DND-41 (cell line): ENCODE measurements at regions not wholly inside any gene's neighbourhood (a gene's known extent, or its start where the extent isn't known, plus 50 kb on each side); places are given as distances from the start of the nearest gene placed in this dataset.

ENCODE experiments used
- EZH2 ChIP-seq: IDR thresholded peaks from 3 replicates; pipeline ENCODE4 v1.6.1; 2012; ENCODE audit warnings: borderline replicate concordance, low read depth, mild to moderate bottlenecking, moderate library complexity, low read length, inconsistent platforms; ENCODE audit not compliant: severe bottlenecking
- TF ChIP-seq, protein P1 (sequence below): IDR thresholded peaks from 2 replicates; pipeline ENCODE4 v1.5.1; 2012; ENCODE audit warnings: borderline replicate concordance, low read length, moderate library complexity, mild to moderate bottlenecking; ENCODE audit not compliant: poor library complexity, severe bottlenecking; ENCODE audit errors: extremely low read depth

DNA sequence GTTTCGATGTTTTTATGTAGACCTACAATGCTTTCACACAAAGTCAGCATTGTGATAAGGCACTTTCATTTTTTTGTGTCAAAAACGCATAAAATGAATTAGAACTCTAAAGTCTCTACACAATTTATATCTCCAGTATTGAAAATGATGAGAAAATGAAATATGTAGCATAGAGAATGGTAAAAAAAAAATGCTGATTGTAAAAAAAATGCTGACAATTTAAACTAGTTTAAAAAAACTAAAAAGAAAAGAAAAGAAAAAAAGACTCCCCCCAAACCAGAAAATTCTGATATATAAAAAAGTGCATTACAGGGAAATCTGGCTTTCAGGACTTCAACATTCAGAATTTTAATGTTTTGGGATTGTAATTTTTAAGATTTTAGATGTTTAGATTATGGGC, 148.1 kb downstream of the FZD1 start:
- TF ChIP-seq, protein P1, sequence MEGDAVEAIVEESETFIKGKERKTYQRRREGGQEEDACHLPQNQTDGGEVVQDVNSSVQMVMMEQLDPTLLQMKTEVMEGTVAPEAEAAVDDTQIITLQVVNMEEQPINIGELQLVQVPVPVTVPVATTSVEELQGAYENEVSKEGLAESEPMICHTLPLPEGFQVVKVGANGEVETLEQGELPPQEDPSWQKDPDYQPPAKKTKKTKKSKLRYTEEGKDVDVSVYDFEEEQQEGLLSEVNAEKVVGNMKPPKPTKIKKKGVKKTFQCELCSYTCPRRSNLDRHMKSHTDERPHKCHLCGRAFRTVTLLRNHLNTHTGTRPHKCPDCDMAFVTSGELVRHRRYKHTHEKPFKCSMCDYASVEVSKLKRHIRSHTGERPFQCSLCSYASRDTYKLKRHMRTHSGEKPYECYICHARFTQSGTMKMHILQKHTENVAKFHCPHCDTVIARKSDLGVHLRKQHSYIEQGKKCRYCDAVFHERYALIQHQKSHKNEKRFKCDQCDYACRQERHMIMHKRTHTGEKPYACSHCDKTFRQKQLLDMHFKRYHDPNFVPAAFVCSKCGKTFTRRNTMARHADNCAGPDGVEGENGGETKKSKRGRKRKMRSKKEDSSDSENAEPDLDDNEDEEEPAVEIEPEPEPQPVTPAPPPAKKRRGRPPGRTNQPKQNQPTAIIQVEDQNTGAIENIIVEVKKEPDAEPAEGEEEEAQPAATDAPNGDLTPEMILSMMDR, result no peak
- TF ChIP-seq EZH2, result no peak
